SU-DHL-6 (cell line): ENCODE measurements at regions not wholly inside any gene's neighbourhood (a gene's known extent, or its start where the extent isn't known, plus 50 kb on each side); places are given as distances from the start of the nearest gene placed in this dataset.

ENCODE experiments used
- EZH2phosphoT487 ChIP-seq: fragments of 200-600 bp; sonication (generic), shearing (Covaris generic); conservative IDR thresholded peaks from 2 replicates; pipeline ENCODE4 v1.6.1; 2018; ENCODE audit warnings: mild to moderate bottlenecking, antibody characterized with exemption, low read length, moderate library complexity, mixed read lengths
- TF ChIP-seq, protein P1 (sequence below): fragments of 200-600 bp; sonication (generic); IDR thresholded peaks from one replicate; pipeline ENCODE4 v1.5.1; 2017; ENCODE audit warnings: antibody characterized with exemption, mild to moderate bottlenecking, low read length, moderate library complexity; ENCODE audit not compliant: insufficient read depth, poor library complexity, severe bottlenecking

GRCh38 chr1:194214735-194215134, 1028.3 kb upstream of the B3GALT2 start:
- TF ChIP-seq, protein P1, sequence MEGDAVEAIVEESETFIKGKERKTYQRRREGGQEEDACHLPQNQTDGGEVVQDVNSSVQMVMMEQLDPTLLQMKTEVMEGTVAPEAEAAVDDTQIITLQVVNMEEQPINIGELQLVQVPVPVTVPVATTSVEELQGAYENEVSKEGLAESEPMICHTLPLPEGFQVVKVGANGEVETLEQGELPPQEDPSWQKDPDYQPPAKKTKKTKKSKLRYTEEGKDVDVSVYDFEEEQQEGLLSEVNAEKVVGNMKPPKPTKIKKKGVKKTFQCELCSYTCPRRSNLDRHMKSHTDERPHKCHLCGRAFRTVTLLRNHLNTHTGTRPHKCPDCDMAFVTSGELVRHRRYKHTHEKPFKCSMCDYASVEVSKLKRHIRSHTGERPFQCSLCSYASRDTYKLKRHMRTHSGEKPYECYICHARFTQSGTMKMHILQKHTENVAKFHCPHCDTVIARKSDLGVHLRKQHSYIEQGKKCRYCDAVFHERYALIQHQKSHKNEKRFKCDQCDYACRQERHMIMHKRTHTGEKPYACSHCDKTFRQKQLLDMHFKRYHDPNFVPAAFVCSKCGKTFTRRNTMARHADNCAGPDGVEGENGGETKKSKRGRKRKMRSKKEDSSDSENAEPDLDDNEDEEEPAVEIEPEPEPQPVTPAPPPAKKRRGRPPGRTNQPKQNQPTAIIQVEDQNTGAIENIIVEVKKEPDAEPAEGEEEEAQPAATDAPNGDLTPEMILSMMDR = no peak
- no peak for TF ChIP-seq EZH2phosphoT487
